GM21360 (cell line): ENCODE measurements at regions not wholly inside any gene's neighbourhood (a gene's known extent, or its start where the extent isn't known, plus 50 kb on each side); places are given as distances from the start of the nearest gene placed in this dataset.

Experiments
- ATAC-seq: cut with Tn5 transposase; IDR thresholded peaks from one replicate; pipeline ENCODE4 v1.9.1; 2021; ENCODE audit warnings: mild to moderate bottlenecking, moderate library complexity; ENCODE audit not compliant: unreplicated experiment

- no peak for ATAC-seq
Observed at GRCh38 chr9:4435197-4435596, 55.1 kb upstream of the SLC1A1 start.

DNA sequence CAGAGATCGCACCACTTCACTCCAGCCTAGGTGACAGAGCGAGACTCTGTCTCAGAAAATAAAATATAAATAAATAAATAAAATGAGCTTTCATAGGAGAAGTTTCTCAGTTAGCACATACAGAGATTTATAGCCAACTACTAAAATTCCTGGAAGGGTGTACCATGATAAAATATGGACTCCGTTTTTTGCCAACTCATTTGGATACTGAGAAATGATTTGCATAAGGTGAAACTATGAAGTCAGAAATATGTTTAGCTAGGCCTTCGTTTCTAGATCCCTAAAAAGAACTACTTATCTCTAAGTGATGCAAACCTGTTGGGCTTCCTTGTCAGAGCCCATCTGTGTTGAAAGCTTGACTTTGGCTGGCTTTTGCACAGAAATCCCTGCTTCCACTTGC, 56.9 kb upstream of the SLC1A1 start:
- no peak for ATAC-seq

- ATAC-seq: no peak
Observed at GRCh38 chr9:4430432-4431261, 59.6 kb upstream of the SLC1A1 start.

GRCh38 chr9:4425319-4426045, 64.8 kb upstream of the SLC1A1 start:
- ATAC-seq: no peak

- ATAC-seq: no peak
Observed at GRCh38 chr9:4424891-4425290, 65.4 kb upstream of the SLC1A1 start.

DNA sequence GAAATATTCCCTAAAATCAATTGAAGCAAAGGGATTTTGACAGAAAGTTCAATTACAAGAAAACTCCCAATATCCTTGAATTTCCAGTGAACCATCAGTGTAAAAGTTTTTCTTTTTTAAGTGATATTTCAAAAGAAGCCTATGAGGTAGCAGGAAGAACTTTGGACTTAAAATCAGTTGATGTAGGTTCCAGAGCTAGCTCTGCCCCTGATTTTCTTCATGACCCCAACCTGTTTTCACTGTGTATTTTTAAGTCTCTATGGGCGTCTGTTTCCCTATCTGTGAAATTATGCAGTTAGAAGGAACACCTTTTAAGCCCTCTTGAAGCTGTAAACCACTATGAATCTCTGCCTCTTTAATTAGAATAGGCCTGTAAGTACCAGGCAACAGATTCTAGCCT, 66.2 kb upstream of the SLC1A1 start:
- ATAC-seq: no peak

- ATAC-seq: no peak
Observed at GRCh38 chr9:4423207-4423610, 67.1 kb upstream of the SLC1A1 start.

DNA sequence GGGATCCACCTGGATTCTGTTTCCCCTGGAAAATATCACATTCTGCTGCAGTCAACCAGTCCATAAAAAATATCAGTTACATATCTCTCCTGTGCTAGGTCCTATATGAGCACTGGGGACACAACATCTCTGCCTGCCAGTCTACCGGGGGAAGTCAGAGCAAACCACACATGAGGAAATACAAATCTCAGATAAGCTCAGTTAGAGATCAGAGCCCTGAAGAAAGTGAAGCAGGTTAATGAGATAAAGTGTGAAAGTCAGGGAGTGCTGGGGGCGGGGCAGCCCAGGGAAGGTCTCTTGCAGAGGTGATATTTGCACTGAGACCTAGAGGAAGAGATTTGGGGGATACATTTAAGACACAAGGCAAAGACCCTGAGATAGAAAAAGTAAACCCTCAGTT, 67.8 kb upstream of the SLC1A1 start:
- ATAC-seq: no peak

- no peak for ATAC-seq
Observed at GRCh38 chr9:4421847-4422246, 68.4 kb upstream of the SLC1A1 start.

DNA sequence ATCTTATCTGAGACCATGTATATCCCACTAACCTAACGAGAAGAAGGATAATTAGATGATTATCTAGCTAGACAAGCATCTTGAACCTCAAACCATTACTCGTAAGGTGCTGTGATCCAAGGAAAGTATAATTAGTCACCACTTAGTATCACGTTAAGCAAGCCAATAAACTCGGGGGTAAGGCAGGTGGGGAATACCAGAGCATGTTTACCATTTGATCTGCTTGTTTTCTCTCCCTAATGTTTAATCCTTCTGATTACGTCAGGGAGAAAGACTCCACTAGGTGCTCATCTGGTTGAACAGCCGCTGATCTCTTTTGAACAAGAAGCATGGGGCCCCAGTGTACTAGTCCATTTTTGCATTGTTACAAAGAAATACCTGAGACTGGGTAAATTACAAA, 69.9 kb upstream of the SLC1A1 start:
- ATAC-seq: no peak

DNA sequence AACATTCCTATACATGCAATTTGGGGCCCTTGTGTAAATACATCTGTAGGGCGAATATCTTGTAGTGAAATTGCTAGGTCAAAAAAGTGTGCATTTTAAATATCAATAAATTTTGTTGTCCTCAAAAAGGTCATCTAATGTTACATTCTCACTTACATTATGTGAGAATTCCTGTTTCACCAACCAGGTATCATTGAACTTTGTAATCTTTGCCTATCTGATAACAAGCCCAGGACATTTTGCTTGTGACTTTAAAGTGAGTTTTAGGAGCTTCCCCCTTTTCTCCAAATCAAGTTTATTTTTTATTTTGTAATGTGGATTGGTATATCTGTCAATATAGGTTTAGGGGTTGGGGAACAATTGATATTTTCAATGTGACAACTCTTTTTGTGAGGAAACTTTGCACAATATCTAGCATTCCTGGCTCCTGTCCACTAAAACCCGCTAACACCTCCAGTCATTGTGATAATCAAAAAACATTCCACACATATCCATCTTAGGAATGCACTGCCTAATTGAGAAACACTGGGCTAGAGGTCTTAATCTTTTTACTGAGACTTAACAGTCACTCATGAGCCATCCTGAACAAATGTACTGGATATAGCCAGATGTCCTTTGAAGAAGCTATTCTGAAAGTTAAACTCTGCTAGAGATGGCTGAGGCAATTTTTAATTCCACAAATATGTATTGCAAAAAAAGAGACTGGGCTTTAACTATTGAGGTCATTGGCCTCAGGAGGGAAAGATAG, 72.5 kb upstream of the SLC1A1 start:
- no peak for ATAC-seq

- no peak for ATAC-seq
Observed at GRCh38 chr9:4416467-4416866, 73.8 kb upstream of the SLC1A1 start.

DNA sequence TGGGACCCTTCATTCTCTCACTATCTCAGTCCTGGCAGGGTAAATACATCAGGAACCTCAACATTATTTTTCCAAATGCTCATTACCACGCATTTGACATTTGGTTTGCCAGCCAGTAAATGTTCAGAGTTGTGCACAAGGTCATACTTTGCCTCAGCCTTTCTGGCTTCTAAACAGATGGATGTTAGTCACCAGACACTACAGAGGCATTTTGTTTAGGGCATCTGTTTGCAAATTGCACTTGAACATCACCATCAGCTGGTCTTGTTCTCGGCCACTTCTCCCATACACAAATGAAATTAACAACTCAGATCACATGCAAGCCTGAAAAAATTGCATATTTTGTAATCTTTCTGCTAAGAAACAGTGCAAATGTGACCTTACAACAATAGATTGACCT, 75.0 kb upstream of the SLC1A1 start:
- no peak for ATAC-seq

GRCh38 chr9:4413856-4414255, 76.4 kb upstream of the SLC1A1 start:
- no peak for ATAC-seq

GRCh38 chr9:4404156-4404555, 86.1 kb upstream of the SLC1A1 start:
- no peak for ATAC-seq

DNA sequence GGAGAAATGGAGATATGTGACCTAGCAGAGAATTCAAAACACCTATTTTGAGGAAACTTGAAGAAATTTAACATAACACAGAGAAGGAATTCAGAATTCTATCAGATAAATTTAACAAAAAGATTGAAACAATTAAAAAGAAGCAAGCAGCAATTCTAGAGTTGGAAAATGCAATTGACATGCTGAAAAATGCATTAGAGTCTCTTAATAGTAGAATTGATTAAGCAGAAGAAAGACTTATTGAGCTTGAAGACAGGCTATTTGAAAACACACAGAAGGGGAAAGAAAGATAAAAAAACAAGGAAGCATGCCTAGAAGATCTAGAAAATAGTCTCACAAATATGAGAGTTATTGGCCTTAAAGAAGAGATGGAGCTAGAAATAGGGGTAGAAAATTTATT, 87.8 kb upstream of the SLC1A1 start:
- ATAC-seq: no peak

DNA sequence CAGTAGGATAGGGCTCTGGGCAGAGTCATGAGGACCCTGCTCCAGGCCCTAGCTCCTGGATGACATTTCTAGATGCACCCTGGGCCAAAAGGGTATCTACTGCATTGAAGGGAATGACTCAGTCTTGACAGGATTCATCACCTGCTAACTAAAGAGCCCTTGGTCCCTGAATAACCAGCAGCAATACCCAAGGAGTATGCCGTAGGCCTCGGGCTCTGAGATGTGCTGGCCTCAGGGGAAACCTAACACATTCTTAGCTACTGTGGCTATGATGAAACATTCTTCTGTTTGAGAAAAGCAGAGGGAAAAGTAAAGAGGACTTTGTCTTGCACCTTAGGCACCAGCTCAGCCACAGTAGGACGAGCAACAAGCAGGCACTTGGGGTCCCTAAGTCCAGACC, 89.5 kb upstream of the SLC1A1 start:
- no peak for ATAC-seq

GRCh38 chr9:4397917-4398316, 92.4 kb upstream of the SLC1A1 start:
- no peak for ATAC-seq

DNA sequence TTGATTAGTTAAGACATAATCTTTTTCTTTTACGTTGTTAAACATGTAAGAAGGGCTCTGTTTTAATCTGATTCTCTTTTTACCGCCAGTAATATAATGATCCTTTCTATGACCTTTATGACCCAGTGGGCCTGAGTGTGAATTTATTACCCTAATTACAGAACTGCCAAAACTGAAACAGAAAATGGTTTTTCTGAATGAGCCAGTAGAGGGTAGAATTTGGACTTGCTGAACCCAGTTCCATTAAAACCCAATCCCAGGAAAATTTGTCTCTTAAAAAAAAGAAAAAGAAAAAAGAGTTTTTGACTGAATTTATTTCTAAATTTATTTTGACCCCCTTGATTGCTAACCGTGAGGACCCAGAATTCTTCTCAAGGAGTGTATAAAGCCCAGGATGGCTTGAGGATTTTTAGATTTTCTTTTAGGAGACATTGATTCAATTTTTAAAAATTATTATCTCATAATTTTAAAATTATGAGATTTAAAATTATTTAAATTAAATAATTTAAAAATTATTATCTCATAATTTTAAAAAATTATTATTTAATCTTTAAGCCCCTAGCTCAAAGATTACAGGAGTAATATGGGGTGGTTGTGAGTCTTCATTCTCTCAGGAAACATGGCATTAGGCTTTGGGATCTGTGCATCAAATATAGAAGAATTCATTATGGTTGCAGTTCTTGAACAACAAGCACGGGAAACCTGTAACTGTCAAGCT, 94.1 kb upstream of the GLIS3 start:
- ATAC-seq: no peak

DNA sequence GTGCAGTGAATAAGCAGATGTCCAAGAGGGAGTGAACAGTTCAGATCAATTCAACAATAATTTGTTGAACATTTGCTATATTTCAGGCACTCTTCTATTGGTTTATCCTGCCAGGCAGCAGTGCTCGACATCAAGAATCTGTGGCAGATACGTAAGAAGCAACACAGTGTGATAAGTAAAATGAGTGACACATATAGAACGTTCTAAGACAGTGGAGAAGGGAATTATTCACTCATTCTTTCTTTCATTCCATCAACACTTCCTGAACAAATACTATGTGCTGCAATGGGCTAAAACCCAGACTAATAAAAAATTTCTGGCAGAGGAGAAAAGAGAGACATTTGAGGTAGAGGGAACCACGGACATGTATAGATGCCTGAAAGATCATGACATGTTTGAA, 89.9 kb upstream of the GLIS3 start:
- no peak for ATAC-seq

- no peak for ATAC-seq
Observed at GRCh38 chr9:4389003-4389402, 89.1 kb upstream of the GLIS3 start.
